HCT116 (cell line): ENCODE measurements at regions not wholly inside any gene's neighbourhood (a gene's known extent, or its start where the extent isn't known, plus 50 kb on each side); places are given as distances from the start of the nearest gene placed in this dataset.

Source experiments
- CEBPB ChIP-seq: IDR thresholded peaks from 2 replicates; pipeline ENCODE4 v1.6.1; 2012; ENCODE audit warnings: low read depth
- EGR1 ChIP-seq: IDR thresholded peaks from 2 replicates; pipeline ENCODE4 v1.6.1; 2012; ENCODE audit warnings: low read depth
- EZH2phosphoT487 ChIP-seq: fragments of 200-600 bp; IDR thresholded peaks from 2 replicates; pipeline ENCODE4 v1.6.1; 2018; ENCODE audit warnings: antibody characterized with exemption, borderline replicate concordance
- JUND ChIP-seq: IDR thresholded peaks from 2 replicates; pipeline ENCODE4 v1.6.1; 2012
- RAD21 ChIP-seq: IDR thresholded peaks from 2 replicates; pipeline ENCODE4 v1.6.1; 2012; ENCODE audit warnings: low read depth, mild to moderate bottlenecking
- SRF ChIP-seq: IDR thresholded peaks from 2 replicates; pipeline ENCODE4 v1.6.1; 2012; ENCODE audit warnings: low read depth
- TCF7L2 ChIP-seq: IDR thresholded peaks from 2 replicates; pipeline ENCODE4 v1.7.0; 2011; ENCODE audit warnings: borderline replicate concordance, inconsistent platforms; ENCODE audit not compliant: insufficient read depth, insufficient read length; ENCODE audit errors: extremely low read depth
- YY1 ChIP-seq: IDR thresholded peaks from 2 replicates; pipeline ENCODE4 v1.6.1; 2011; ENCODE audit warnings: low read length, low read depth, moderate library complexity, mild to moderate bottlenecking; ENCODE audit not compliant: insufficient replicate concordance; ENCODE audit errors: extremely low read depth
- TF ChIP-seq, protein P1 (sequence below), 3 experiments: fragments of 200-600 bp in 1 of 3; sonication (generic) in 1 of 3; IDR thresholded peaks in 2 of 3; conservative IDR thresholded peaks in 1 of 3; 2 replicates each; pipeline ENCODE4 v1.5.1; 2012 to 2017; ENCODE audit warnings: low read depth in 2 of 3, low read length in 2 of 3, antibody characterized with exemption in 1 of 3, borderline replicate concordance in 1 of 3, control low read depth in 1 of 3, mild to moderate bottlenecking in 1 of 3, mixed read lengths in 1 of 3, mixed run types in 1 of 3, moderate library complexity in 1 of 3; ENCODE audit not compliant: insufficient read depth in 1 of 3
- TF ChIP-seq, protein P2 (sequence below): IDR thresholded peaks from 2 replicates; pipeline ENCODE4 v1.6.1; 2012; ENCODE audit warnings: low read depth

DNA sequence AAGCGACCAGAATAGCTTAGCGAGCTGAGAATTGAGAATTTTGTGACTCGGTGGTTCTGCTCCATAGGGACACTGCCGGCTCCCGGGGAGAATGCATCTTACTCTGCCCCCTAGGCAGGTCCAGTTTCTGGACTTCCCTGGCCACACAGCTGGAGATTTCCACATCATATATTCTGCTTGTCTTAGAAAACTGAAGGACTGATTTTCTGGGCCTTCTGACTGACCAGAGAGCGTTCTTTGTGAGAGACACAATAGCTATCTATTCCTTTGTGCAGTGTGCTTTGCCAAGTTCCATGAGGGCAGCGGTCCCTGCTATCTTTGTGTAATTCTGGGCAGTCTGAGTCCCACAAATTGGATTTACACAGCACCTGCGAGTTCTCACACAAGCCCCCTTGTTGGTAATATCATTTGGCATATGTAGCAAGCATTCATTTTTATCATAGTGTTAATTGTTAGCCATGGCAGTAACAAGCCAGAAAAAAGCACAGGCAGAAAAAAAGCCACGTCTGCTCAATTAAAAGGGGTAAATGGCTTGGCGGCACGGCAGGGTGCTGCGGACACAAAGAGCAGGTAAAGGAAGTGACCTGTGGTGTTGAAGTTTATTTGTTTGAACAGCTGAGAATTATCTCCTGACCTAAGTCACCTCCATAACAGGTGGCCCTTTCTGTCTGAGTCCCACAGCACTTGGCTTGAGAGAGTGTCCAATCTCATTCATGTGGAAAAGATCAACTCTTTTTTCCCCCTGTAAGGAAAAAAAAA lies 688.7 kb downstream of the TUSC7 start:
- TF ChIP-seq, protein P1, sequence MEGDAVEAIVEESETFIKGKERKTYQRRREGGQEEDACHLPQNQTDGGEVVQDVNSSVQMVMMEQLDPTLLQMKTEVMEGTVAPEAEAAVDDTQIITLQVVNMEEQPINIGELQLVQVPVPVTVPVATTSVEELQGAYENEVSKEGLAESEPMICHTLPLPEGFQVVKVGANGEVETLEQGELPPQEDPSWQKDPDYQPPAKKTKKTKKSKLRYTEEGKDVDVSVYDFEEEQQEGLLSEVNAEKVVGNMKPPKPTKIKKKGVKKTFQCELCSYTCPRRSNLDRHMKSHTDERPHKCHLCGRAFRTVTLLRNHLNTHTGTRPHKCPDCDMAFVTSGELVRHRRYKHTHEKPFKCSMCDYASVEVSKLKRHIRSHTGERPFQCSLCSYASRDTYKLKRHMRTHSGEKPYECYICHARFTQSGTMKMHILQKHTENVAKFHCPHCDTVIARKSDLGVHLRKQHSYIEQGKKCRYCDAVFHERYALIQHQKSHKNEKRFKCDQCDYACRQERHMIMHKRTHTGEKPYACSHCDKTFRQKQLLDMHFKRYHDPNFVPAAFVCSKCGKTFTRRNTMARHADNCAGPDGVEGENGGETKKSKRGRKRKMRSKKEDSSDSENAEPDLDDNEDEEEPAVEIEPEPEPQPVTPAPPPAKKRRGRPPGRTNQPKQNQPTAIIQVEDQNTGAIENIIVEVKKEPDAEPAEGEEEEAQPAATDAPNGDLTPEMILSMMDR (IDR thresholded peaks at IDR 0.05 in 2 of 3, conservative IDR thresholded peaks at IDR 0.05 in 1 of 3; ENCODE audit: borderline replicate concordance in 1 of 3, insufficient read depth in 1 of 3, low read depth in 2 of 3, low read length in 2 of 3), result no peak
- TF ChIP-seq CEBPB, result no peak
- TF ChIP-seq SRF, result no peak
- TF ChIP-seq EGR1, result no peak
- no peak for TF ChIP-seq JUND
- no peak for TF ChIP-seq EZH2phosphoT487
- no peak for TF ChIP-seq TCF7L2
- no peak for TF ChIP-seq YY1
- TF ChIP-seq, protein P2, sequence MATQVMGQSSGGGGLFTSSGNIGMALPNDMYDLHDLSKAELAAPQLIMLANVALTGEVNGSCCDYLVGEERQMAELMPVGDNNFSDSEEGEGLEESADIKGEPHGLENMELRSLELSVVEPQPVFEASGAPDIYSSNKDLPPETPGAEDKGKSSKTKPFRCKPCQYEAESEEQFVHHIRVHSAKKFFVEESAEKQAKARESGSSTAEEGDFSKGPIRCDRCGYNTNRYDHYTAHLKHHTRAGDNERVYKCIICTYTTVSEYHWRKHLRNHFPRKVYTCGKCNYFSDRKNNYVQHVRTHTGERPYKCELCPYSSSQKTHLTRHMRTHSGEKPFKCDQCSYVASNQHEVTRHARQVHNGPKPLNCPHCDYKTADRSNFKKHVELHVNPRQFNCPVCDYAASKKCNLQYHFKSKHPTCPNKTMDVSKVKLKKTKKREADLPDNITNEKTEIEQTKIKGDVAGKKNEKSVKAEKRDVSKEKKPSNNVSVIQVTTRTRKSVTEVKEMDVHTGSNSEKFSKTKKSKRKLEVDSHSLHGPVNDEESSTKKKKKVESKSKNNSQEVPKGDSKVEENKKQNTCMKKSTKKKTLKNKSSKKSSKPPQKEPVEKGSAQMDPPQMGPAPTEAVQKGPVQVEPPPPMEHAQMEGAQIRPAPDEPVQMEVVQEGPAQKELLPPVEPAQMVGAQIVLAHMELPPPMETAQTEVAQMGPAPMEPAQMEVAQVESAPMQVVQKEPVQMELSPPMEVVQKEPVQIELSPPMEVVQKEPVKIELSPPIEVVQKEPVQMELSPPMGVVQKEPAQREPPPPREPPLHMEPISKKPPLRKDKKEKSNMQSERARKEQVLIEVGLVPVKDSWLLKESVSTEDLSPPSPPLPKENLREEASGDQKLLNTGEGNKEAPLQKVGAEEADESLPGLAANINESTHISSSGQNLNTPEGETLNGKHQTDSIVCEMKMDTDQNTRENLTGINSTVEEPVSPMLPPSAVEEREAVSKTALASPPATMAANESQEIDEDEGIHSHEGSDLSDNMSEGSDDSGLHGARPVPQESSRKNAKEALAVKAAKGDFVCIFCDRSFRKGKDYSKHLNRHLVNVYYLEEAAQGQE, result no peak
- TF ChIP-seq RAD21, result no peak
